Neural crest cell (in vitro differentiated cells): ENCODE measurements at regions not wholly inside any gene's neighbourhood (a gene's known extent, or its start where the extent isn't known, plus 50 kb on each side); places are given as distances from the start of the nearest gene placed in this dataset.

Experiments used
- DNase-seq: peaks from one replicate; pipeline ENCODE4 v3.0.0; 2021; ENCODE audit warnings: low read depth, mixed read lengths, low spot score
- H3K27ac Mint-ChIP-seq: one replicate; pipeline ENCODE4 v1.8.0; 2021; ENCODE audit warnings: mild to moderate bottlenecking, mixed read lengths; ENCODE audit not compliant: unreplicated experiment
- H3K27me3 Mint-ChIP-seq: 2 replicates; pipeline ENCODE4 v1.8.0; 2021; ENCODE audit warnings: low read depth, mild to moderate bottlenecking, mixed read lengths
- H3K36me3 Mint-ChIP-seq: 2 replicates; pipeline ENCODE4 v1.8.0; 2021; ENCODE audit warnings: low read depth, mild to moderate bottlenecking, mixed read lengths
- H3K4me1 Mint-ChIP-seq: 2 replicates; pipeline ENCODE4 v1.8.0; 2021; ENCODE audit warnings: mixed read lengths
- H3K4me3 Mint-ChIP-seq: one replicate; pipeline ENCODE4 v1.8.0; 2021; ENCODE audit warnings: mild to moderate bottlenecking, mixed read lengths
- H3K9me3 Mint-ChIP-seq: 2 replicates; pipeline ENCODE4 v1.8.0; 2021; ENCODE audit warnings: mixed read lengths
- CTCF ChIP-seq: fragments of 200-600 bp; sonication (generic); conservative IDR thresholded peaks from 2 replicates; pipeline ENCODE4 v1.5.0; 2021; ENCODE audit warnings: antibody characterized with exemption, mild to moderate bottlenecking

- Mint-ChIP-seq H3K36me3 (no peaks in the 10 kb centered on the region), H3K27ac (no peak overlapping the region), H3K4me3 (no peak overlapping the region), H3K27me3 (no peaks in the 10 kb centered on the region), H3K4me1 (no peaks in the 10 kb centered on the region), H3K9me3 (no peaks in the 10 kb centered on the region)
- no peak for TF ChIP-seq CTCF
- DNase-seq: no peak
Observed at GRCh38 chr1:189524501-189524900, 953.2 kb downstream of the BRINP3 start.

- Mint-ChIP-seq H3K36me3 (no peaks in the 10 kb centered on the region), H3K27ac (no peak overlapping the region), H3K4me1 (no peaks in the 10 kb centered on the region), H3K9me3 (no peaks in the 10 kb centered on the region), H3K27me3 (no peaks in the 10 kb centered on the region), H3K4me3 (no peak overlapping the region)
- no peak for TF ChIP-seq CTCF
- no peak for DNase-seq
Observed at GRCh38 chr1:189530162-189530561, 947.5 kb downstream of the BRINP3 start.

- DNase-seq: no peak
- no peak overlapping the region for H3K27ac Mint-ChIP-seq
- peaks cover 5% of the 10 kb centered on the region for H3K9me3 Mint-ChIP-seq
- H3K4me3 Mint-ChIP-seq: no peak overlapping the region
- no peak for TF ChIP-seq CTCF
- no peaks in the 10 kb centered on the region for H3K4me1 Mint-ChIP-seq
- H3K27me3 Mint-ChIP-seq: no peaks in the 10 kb centered on the region
- no peaks in the 10 kb centered on the region for H3K36me3 Mint-ChIP-seq
Observed at GRCh38 chr1:189538271-189538670, 939.4 kb downstream of the BRINP3 start.

- no peak for DNase-seq
- no peaks in the 10 kb centered on the region for H3K9me3 Mint-ChIP-seq
- no peak overlapping the region for H3K4me3 Mint-ChIP-seq
- no peak for TF ChIP-seq CTCF
- H3K36me3 Mint-ChIP-seq: no peaks in the 10 kb centered on the region
- H3K27ac Mint-ChIP-seq: no peak overlapping the region
- H3K27me3 Mint-ChIP-seq: no peaks in the 10 kb centered on the region
- no peaks in the 10 kb centered on the region for H3K4me1 Mint-ChIP-seq
Observed at GRCh38 chr1:189550498-189550897, 927.2 kb downstream of the BRINP3 start.

- Mint-ChIP-seq H3K4me1 (no peaks in the 10 kb centered on the region), H3K4me3 (no peak overlapping the region), H3K9me3 (peaks cover 6% of the 10 kb centered on the region), H3K36me3 (no peaks in the 10 kb centered on the region), H3K27me3 (no peaks in the 10 kb centered on the region), H3K27ac (no peak overlapping the region)
- no peak for DNase-seq
- TF ChIP-seq CTCF: no peak
Observed at GRCh38 chr1:189563784-189564183, 913.9 kb downstream of the BRINP3 start.

GRCh38 chr1:189567890-189568289, 909.8 kb downstream of the BRINP3 start:
- no peak overlapping the region for H3K4me3 Mint-ChIP-seq
- H3K4me1 Mint-ChIP-seq: no peaks in the 10 kb centered on the region
- no peak for DNase-seq
- H3K27ac Mint-ChIP-seq: no peak overlapping the region
- no peaks in the 10 kb centered on the region for H3K36me3 Mint-ChIP-seq
- no peak for TF ChIP-seq CTCF
- no peaks in the 10 kb centered on the region for H3K27me3 Mint-ChIP-seq
- peaks cover 2% of the 10 kb centered on the region for H3K9me3 Mint-ChIP-seq
